Memory B cell (primary cell): ENCODE measurements at regions not wholly inside any gene's neighbourhood (a gene's known extent, or its start where the extent isn't known, plus 50 kb on each side); places are given as distances from the start of the nearest gene placed in this dataset.
"Not testable (repeated sequence)": the region's sequence is repeated elsewhere in the genome, so short reads cannot be mapped to it uniquely, and the experiment has no call there.

Experiments used
- ATAC-seq: fragments of 150-1000 bp; cut with Tn5 transposase; 2 replicates; pipeline ENCODE4 v1.10.0; 2021; ENCODE audit warnings: low read depth, mild to moderate bottlenecking, moderate library complexity
- DNase-seq, 2 donors: peaks; one replicate each; pipeline ENCODE4 v3.0.0; 2022; ENCODE audit warnings: low spot score in 2 of 2
- H3K27ac Mint-ChIP-seq: one replicate; pipeline ENCODE4 v1.8.0; 2022; ENCODE audit warnings: mild to moderate bottlenecking, moderate library complexity, mixed read lengths
- H3K27me3 Mint-ChIP-seq: one replicate; pipeline ENCODE4 v1.8.0; 2022; ENCODE audit warnings: mixed read lengths
- H3K36me3 Mint-ChIP-seq: one replicate; pipeline ENCODE4 v1.8.0; 2022; ENCODE audit warnings: mild to moderate bottlenecking, mixed read lengths
- H3K4me1 Mint-ChIP-seq: one replicate; pipeline ENCODE4 v1.8.0; 2022; ENCODE audit warnings: mixed read lengths
- H3K4me3 Mint-ChIP-seq: one replicate; pipeline ENCODE4 v1.8.0; 2022; ENCODE audit warnings: mild to moderate bottlenecking, moderate library complexity, mixed read lengths
- H3K9me3 Mint-ChIP-seq: one replicate; pipeline ENCODE4 v1.8.0; 2022; ENCODE audit warnings: mixed read lengths

GRCh38 chr13:88022431-88023208, 351.4 kb downstream of the SLITRK5 start:
- DNase-seq (no peak), ATAC-seq (no peak)
- no peaks in the 10 kb centered on the region for H3K27me3 Mint-ChIP-seq
- H3K36me3 Mint-ChIP-seq, result no peaks in the 10 kb centered on the region
- no peak overlapping the region for H3K4me3 Mint-ChIP-seq
- no peaks in the 10 kb centered on the region for H3K4me1 Mint-ChIP-seq
- H3K9me3 Mint-ChIP-seq, result peaks cover 7% of the 10 kb centered on the region
- H3K27ac Mint-ChIP-seq, result no peak overlapping the region

- ATAC-seq (no peak), DNase-seq (no peak)
- Mint-ChIP-seq H3K27ac (no peak overlapping the region), H3K36me3 (no peaks in the 10 kb centered on the region), H3K4me3 (no peak overlapping the region), H3K4me1 (no peaks in the 10 kb centered on the region), H3K27me3 (no peaks in the 10 kb centered on the region), H3K9me3 (peaks cover 4% of the 10 kb centered on the region)
Measured at GRCh38 chr13:88026241-88026640, 355.1 kb downstream of the SLITRK5 start.

- H3K36me3 Mint-ChIP-seq, result no peaks in the 10 kb centered on the region
- no peak for ATAC-seq
Measured at GRCh38 chr13:88031980-88032559, 360.9 kb downstream of the SLITRK5 start.

GRCh38 chr13:88036205-88036604, 365.0 kb downstream of the SLITRK5 start:
- H3K27ac Mint-ChIP-seq, H3K27me3 Mint-ChIP-seq, ATAC-seq, H3K9me3 Mint-ChIP-seq, H3K36me3 Mint-ChIP-seq, H3K4me3 Mint-ChIP-seq, DNase-seq, H3K4me1 Mint-ChIP-seq: not testable (repeated sequence)

More at GRCh38 chr13:88031980-88032559, 360.9 kb downstream of the SLITRK5 start:
- no peak overlapping the region for H3K27ac Mint-ChIP-seq
- DNase-seq, result no peak
- H3K9me3 Mint-ChIP-seq, result no peaks in the 10 kb centered on the region
- no peaks in the 10 kb centered on the region for H3K4me1 Mint-ChIP-seq
- no peaks in the 10 kb centered on the region for H3K27me3 Mint-ChIP-seq
- H3K4me3 Mint-ChIP-seq, result no peak overlapping the region

GRCh38 chr13:88042489-88042888, 371.3 kb downstream of the SLITRK5 start:
- ATAC-seq, result no peak
- no peaks in the 10 kb centered on the region for H3K27me3 Mint-ChIP-seq
- no peak for DNase-seq
- H3K36me3 Mint-ChIP-seq, result no peaks in the 10 kb centered on the region
- H3K4me3 Mint-ChIP-seq, result no peak overlapping the region
- peaks cover 5% of the 10 kb centered on the region for H3K9me3 Mint-ChIP-seq
- no peaks in the 10 kb centered on the region for H3K4me1 Mint-ChIP-seq
- no peak overlapping the region for H3K27ac Mint-ChIP-seq

GRCh38 chr13:88051746-88052482, 380.7 kb downstream of the SLITRK5 start:
- Mint-ChIP-seq H3K27me3 (no peaks in the 10 kb centered on the region), H3K4me3 (no peak overlapping the region), H3K36me3 (no peaks in the 10 kb centered on the region), H3K27ac (no peak overlapping the region), H3K9me3 (peaks cover 9% of the 10 kb centered on the region), H3K4me1 (no peaks in the 10 kb centered on the region)
- no peak for DNase-seq
- no peak for ATAC-seq

- ATAC-seq, result no peak
Measured at GRCh38 chr13:88063741-88064140, 392.6 kb downstream of the SLITRK5 start.

GRCh38 chr13:88066847-88067246, 395.7 kb downstream of the SLITRK5 start:
- H3K27ac Mint-ChIP-seq, result no peak overlapping the region
- no peaks in the 10 kb centered on the region for H3K4me1 Mint-ChIP-seq
- H3K9me3 Mint-ChIP-seq, result peaks cover 7% of the 10 kb centered on the region
- DNase-seq, result no peak
- no peaks in the 10 kb centered on the region for H3K27me3 Mint-ChIP-seq
- no peaks in the 10 kb centered on the region for H3K36me3 Mint-ChIP-seq
- no peak overlapping the region for H3K4me3 Mint-ChIP-seq
- ATAC-seq, result no peak

More at GRCh38 chr13:88063741-88064140, 392.6 kb downstream of the SLITRK5 start:
- Mint-ChIP-seq H3K4me3 (no peak overlapping the region), H3K36me3 (no peaks in the 10 kb centered on the region), H3K27ac (no peak overlapping the region), H3K4me1 (no peaks in the 10 kb centered on the region), H3K27me3 (no peaks in the 10 kb centered on the region), H3K9me3 (peaks cover 9% of the 10 kb centered on the region)
- no peak for DNase-seq

GRCh38 chr13:88068316-88068715, 397.1 kb downstream of the SLITRK5 start:
- ATAC-seq (no peak), DNase-seq (no peak)
- H3K36me3 Mint-ChIP-seq, result no peaks in the 10 kb centered on the region
- H3K27me3 Mint-ChIP-seq, result no peaks in the 10 kb centered on the region
- peaks cover 7% of the 10 kb centered on the region for H3K9me3 Mint-ChIP-seq
- H3K4me3 Mint-ChIP-seq, result no peak overlapping the region
- H3K27ac Mint-ChIP-seq, result no peak overlapping the region
- H3K4me1 Mint-ChIP-seq, result no peaks in the 10 kb centered on the region

GRCh38 chr13:88068975-88069374, 397.8 kb downstream of the SLITRK5 start:
- Mint-ChIP-seq H3K4me3 (no peak overlapping the region), H3K9me3 (peaks cover 7% of the 10 kb centered on the region), H3K27me3 (no peaks in the 10 kb centered on the region), H3K4me1 (no peaks in the 10 kb centered on the region), H3K27ac (no peak overlapping the region), H3K36me3 (no peaks in the 10 kb centered on the region)
- DNase-seq (no peak), ATAC-seq (no peak)

GRCh38 chr13:88071371-88071770, 400.2 kb downstream of the SLITRK5 start:
- no peaks in the 10 kb centered on the region for H3K36me3 Mint-ChIP-seq
- ATAC-seq (no peak), DNase-seq (no peak)
- no peak overlapping the region for H3K27ac Mint-ChIP-seq
- peaks cover 1% of the 10 kb centered on the region for H3K9me3 Mint-ChIP-seq
- no peaks in the 10 kb centered on the region for H3K4me1 Mint-ChIP-seq
- H3K4me3 Mint-ChIP-seq, result no peak overlapping the region
- H3K27me3 Mint-ChIP-seq, result no peaks in the 10 kb centered on the region

GRCh38 chr13:88074794-88075510, 403.8 kb downstream of the SLITRK5 start:
- peaks cover 1% of the 10 kb centered on the region for H3K9me3 Mint-ChIP-seq
- no peak overlapping the region for H3K27ac Mint-ChIP-seq
- H3K36me3 Mint-ChIP-seq, result no peaks in the 10 kb centered on the region
- H3K27me3 Mint-ChIP-seq, result no peaks in the 10 kb centered on the region
- DNase-seq, result no peak
- H3K4me1 Mint-ChIP-seq, result no peaks in the 10 kb centered on the region
- H3K4me3 Mint-ChIP-seq, result no peak overlapping the region
- no peak for ATAC-seq

- Mint-ChIP-seq H3K4me3 (no peak overlapping the region), H3K4me1 (no peaks in the 10 kb centered on the region), H3K36me3 (no peaks in the 10 kb centered on the region), H3K27me3 (no peaks in the 10 kb centered on the region), H3K27ac (no peak overlapping the region), H3K9me3 (peaks cover 6% of the 10 kb centered on the region)
- DNase-seq (no peak), ATAC-seq (no peak)
Measured at GRCh38 chr13:88085036-88085435, 413.9 kb downstream of the SLITRK5 start.

- Mint-ChIP-seq H3K4me3 (no peak overlapping the region), H3K4me1 (no peaks in the 10 kb centered on the region), H3K36me3 (no peaks in the 10 kb centered on the region), H3K27ac (no peak overlapping the region), H3K9me3 (peaks cover 6% of the 10 kb centered on the region), H3K27me3 (no peaks in the 10 kb centered on the region)
- DNase-seq (no peak), ATAC-seq (no peak)
Measured at GRCh38 chr13:88086577-88086976, 415.4 kb downstream of the SLITRK5 start.
